ENCODE measurements at regions not wholly inside any gene's neighbourhood (a gene's known extent, or its start where the extent isn't known, plus 50 kb on each side); places are given as distances from the start of the nearest gene placed in this dataset.

GRCh38 chr2:62352031-62352430, 154.0 kb downstream of the TMEM17 start:
- Histone ChIP-seq H4K91ac (ENCODE audit: insufficient read depth, low read depth, low read length) (no peak overlapping the region), H3K23ac (ENCODE audit: low read depth, low read length) (no peak overlapping the region), H2BK15ac (ENCODE audit: low read depth, low read length) (no peak overlapping the region), H3K14ac (replicated peaks; ENCODE audit: low read depth, low read length) (no peak overlapping the region), H2AK9ac (replicated peaks; ENCODE audit: low read depth, low read length, poor library complexity) (no peak overlapping the region), H2AFZ (replicated peaks; ENCODE audit: low read length, poor library complexity) (no peak overlapping the region), H4K5ac (ENCODE audit: low read depth, low read length) (no peak overlapping the region), H3K4me3 (ENCODE audit: insufficient read depth, low read depth, low read length) (no peak overlapping the region), H3K27me3 (ENCODE audit: control insufficient read depth, insufficient read depth, low read length) (no peaks in the 10 kb centered on the region; the same call in 1 of the 2 replicates), H3K36me3 (ENCODE audit: control insufficient read depth, insufficient read depth, low read length) (no peaks in the 10 kb centered on the region), H2BK120ac (ENCODE audit: low read depth, low read length) (no peak overlapping the region), H3K9me3 (ENCODE audit: control insufficient read depth, insufficient read depth, low read length) (no peaks in the 10 kb centered on the region), H4K8ac (ENCODE audit: low read depth in 2 of 2, low read length in 2 of 2) (no peak overlapping the region), H3K4me1 (ENCODE audit: control insufficient read depth, insufficient read depth, low read length) (no peaks in the 10 kb centered on the region), H3K9me1 (ENCODE audit: insufficient read depth, low read length) (no peaks in the 10 kb centered on the region), H4K20me1 (ENCODE audit: insufficient read depth, low read length) (no peaks in the 10 kb centered on the region), H2BK5ac (ENCODE audit: low read depth, low read length, poor library complexity, severe bottlenecking) (no peak overlapping the region), H3K79me1 (ENCODE audit: low read depth in 1 of 2, low read length in 2 of 2) (no peaks in the 10 kb centered on the region), H2AK5ac (ENCODE audit: low read depth, low read length) (no peak overlapping the region), H3K27ac (ENCODE audit: insufficient read depth, low read length) (no peak overlapping the region), H2BK20ac (ENCODE audit: low read depth, low read length) (no peak overlapping the region), H3K18ac (ENCODE audit: low read depth, low read length) (no peak overlapping the region), H3K9ac (ENCODE audit: low read depth, low read length) (no peak overlapping the region), H3K56ac (ENCODE audit: extremely low read depth, insufficient read depth, low read length) (no peak overlapping the region), H3K4ac (ENCODE audit: low read depth, low read length) (no peak overlapping the region), H3K4me2 (ENCODE audit: low read depth, low read length) (no peak overlapping the region)
- ChIA-PET CTCF (no interaction called here), POLR2A (ENCODE audit: unreplicated experiment) (interaction anchor here (0.6 kb wide), 1 partner anchor 633 kb away, joined by 4 read pairs; no protein-coding TSS in a partner anchor)
- DNase-seq (no peak), ATAC-seq (ENCODE audit: low read depth) (no peak)
- intact Hi-C loops (cut with micrococcal nuclease): no loop called here
- dilution Hi-C loops (cut with HindIII; ENCODE audit: low sequenced_read_pairs, unreplicated experiment): no loop called here
- in situ Hi-C loops (cut with MboI; ENCODE audit: low sequenced_read_pairs): no loop called here
- no TSS peak for BruUV-seq (replicated peaks)
- TF ChIP-seq, protein P1, sequence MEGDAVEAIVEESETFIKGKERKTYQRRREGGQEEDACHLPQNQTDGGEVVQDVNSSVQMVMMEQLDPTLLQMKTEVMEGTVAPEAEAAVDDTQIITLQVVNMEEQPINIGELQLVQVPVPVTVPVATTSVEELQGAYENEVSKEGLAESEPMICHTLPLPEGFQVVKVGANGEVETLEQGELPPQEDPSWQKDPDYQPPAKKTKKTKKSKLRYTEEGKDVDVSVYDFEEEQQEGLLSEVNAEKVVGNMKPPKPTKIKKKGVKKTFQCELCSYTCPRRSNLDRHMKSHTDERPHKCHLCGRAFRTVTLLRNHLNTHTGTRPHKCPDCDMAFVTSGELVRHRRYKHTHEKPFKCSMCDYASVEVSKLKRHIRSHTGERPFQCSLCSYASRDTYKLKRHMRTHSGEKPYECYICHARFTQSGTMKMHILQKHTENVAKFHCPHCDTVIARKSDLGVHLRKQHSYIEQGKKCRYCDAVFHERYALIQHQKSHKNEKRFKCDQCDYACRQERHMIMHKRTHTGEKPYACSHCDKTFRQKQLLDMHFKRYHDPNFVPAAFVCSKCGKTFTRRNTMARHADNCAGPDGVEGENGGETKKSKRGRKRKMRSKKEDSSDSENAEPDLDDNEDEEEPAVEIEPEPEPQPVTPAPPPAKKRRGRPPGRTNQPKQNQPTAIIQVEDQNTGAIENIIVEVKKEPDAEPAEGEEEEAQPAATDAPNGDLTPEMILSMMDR (conservative IDR thresholded peaks at IDR 0.05; ENCODE audit: low read depth, low read length): no peak
- TF ChIP-seq CEBPB (IDR thresholded peaks at IDR 0.05; ENCODE audit: low read depth, low read length) (no peak), SMC3 (IDR thresholded peaks at IDR 0.05; ENCODE audit: low read depth, low read length) (no peak), RAD21 (IDR thresholded peaks at IDR 0.05; ENCODE audit: low read length) (no peak), BHLHE40 (IDR thresholded peaks at IDR 0.05; ENCODE audit: low read depth, low read length) (no peak), MAFK (IDR thresholded peaks at IDR 0.05; ENCODE audit: low read depth, low read length) (no peak), FOS (IDR thresholded peaks at IDR 0.05; ENCODE audit: low read depth, low read length) (no peak)
- TF ChIP-seq, protein P2, sequence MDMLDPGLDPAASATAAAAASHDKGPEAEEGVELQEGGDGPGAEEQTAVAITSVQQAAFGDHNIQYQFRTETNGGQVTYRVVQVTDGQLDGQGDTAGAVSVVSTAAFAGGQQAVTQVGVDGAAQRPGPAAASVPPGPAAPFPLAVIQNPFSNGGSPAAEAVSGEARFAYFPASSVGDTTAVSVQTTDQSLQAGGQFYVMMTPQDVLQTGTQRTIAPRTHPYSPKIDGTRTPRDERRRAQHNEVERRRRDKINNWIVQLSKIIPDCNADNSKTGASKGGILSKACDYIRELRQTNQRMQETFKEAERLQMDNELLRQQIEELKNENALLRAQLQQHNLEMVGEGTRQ (IDR thresholded peaks at IDR 0.05; ENCODE audit: low read depth, low read length): no peak
- no CpG with 5 or more reads among the region's 1 CpG for WGBS, 2 experiments (ENCODE audit: extremely low coverage in 2 of 2, insufficient read length in 1 of 2)

Measured in IMR-90 (cell line).